SK-N-SH treated with all-trans-retinoic acid at 6 μM for 48 hours (cell line): ENCODE measurements at regions not wholly inside any gene's neighbourhood (a gene's known extent, or its start where the extent isn't known, plus 50 kb on each side); places are given as distances from the start of the nearest gene placed in this dataset.

Experiments used
- ATAC-seq: fragments of 200-7000 bp; cut with Tn5 transposase; 3 replicates; pipeline ENCODE4 v1.9.1; 2020; ENCODE audit warnings: mild to moderate bottlenecking, moderate library complexity
- ARNTL ChIP-seq: fragments of 450-650 bp; formaldehyde crosslinking; IDR thresholded peaks from 2 replicates; pipeline ENCODE4 v1.5.0; 2020; ENCODE audit warnings: low read depth, mild to moderate bottlenecking, moderate library complexity, borderline replicate concordance
- BACH2 ChIP-seq: fragments of 250-450 bp; sonication (Bioruptor Pico); IDR thresholded peaks from 2 replicates; pipeline ENCODE4 v1.9.0; 2021; ENCODE audit warnings: mild to moderate bottlenecking, borderline replicate concordance
- CSDC2 ChIP-seq: fragments of 250-450 bp; sonication (Bioruptor Pico); IDR thresholded peaks from 2 replicates; pipeline ENCODE4 v1.5.0; 2020; ENCODE audit warnings: mild to moderate bottlenecking, moderate library complexity
- ESRRG ChIP-seq: fragments of 250-450 bp; sonication (Bioruptor Pico); IDR thresholded peaks from 2 replicates; pipeline ENCODE4 v1.6.1; 2021; ENCODE audit warnings: mild to moderate bottlenecking
- GLIS3 ChIP-seq: fragments of 250-450 bp; sonication (Bioruptor Pico); IDR thresholded peaks from 2 replicates; pipeline ENCODE4 v1.5.0; 2020; ENCODE audit warnings: mild to moderate bottlenecking, moderate library complexity
- ISL1 ChIP-seq: fragments of 250-450 bp; sonication (Bioruptor Pico); IDR thresholded peaks from 2 replicates; pipeline ENCODE4 v2.1.2; 2022; ENCODE audit warnings: mild to moderate bottlenecking, moderate library complexity
- OSR1 ChIP-seq: fragments of 250-450 bp; sonication (Bioruptor Pico); IDR thresholded peaks from 2 replicates; pipeline ENCODE4 v1.8.0; 2022; ENCODE audit warnings: moderate library complexity, mild to moderate bottlenecking, inconsistent platforms
- PPARA ChIP-seq: fragments of 250-450 bp; sonication (Bioruptor Pico); IDR thresholded peaks from 2 replicates; pipeline ENCODE4 v1.5.0; 2020; ENCODE audit warnings: mild to moderate bottlenecking, borderline replicate concordance
- RARB ChIP-seq: fragments of 250-450 bp; sonication (Bioruptor Pico); IDR thresholded peaks from 2 replicates; pipeline ENCODE4 v1.8.0; 2021; ENCODE audit warnings: mild to moderate bottlenecking, moderate library complexity
- SNAI2 ChIP-seq: fragments of 250-450 bp; sonication (Bioruptor Pico); IDR thresholded peaks from 2 replicates; pipeline ENCODE4 v1.5.0; 2020; ENCODE audit warnings: mild to moderate bottlenecking, moderate library complexity
- TOX ChIP-seq: fragments of 250-450 bp; sonication (Bioruptor Pico); IDR thresholded peaks from 2 replicates; pipeline ENCODE4 v1.8.0; 2021; ENCODE audit warnings: mild to moderate bottlenecking, moderate library complexity, borderline replicate concordance
- ZC3H10 ChIP-seq: fragments of 250-450 bp; sonication (Bioruptor Pico); IDR thresholded peaks from 2 replicates; pipeline ENCODE4 v1.5.1; 2021; ENCODE audit warnings: mild to moderate bottlenecking, moderate library complexity
- ZFP3 ChIP-seq: fragments of 250-450 bp; sonication (Bioruptor Pico); IDR thresholded peaks from 2 replicates; pipeline ENCODE4 v1.5.0; 2020; ENCODE audit warnings: mild to moderate bottlenecking, moderate library complexity
- ZFP30 ChIP-seq: fragments of 450-650 bp; formaldehyde crosslinking; IDR thresholded peaks from 2 replicates; pipeline ENCODE4 v1.5.0; 2022; ENCODE audit warnings: mild to moderate bottlenecking, moderate library complexity
- ZNF565 ChIP-seq: fragments of 450-650 bp; formaldehyde crosslinking; conservative IDR thresholded peaks from 2 replicates; pipeline ENCODE4 v1.5.0; 2020; ENCODE audit warnings: low read depth, mild to moderate bottlenecking, moderate library complexity
- ZNF70 ChIP-seq: fragments of 450-650 bp; formaldehyde crosslinking; IDR thresholded peaks from 2 replicates; pipeline ENCODE4 v1.5.0; 2020; ENCODE audit warnings: mild to moderate bottlenecking, moderate library complexity
- ZNF8 ChIP-seq: fragments of 450-650 bp; formaldehyde crosslinking; IDR thresholded peaks from 2 replicates; pipeline ENCODE4 v1.5.0; 2020; ENCODE audit warnings: mild to moderate bottlenecking, moderate library complexity
- TF ChIP-seq, protein P1 (sequence below): fragments of 250-450 bp; sonication (Bioruptor Pico); IDR thresholded peaks from 2 replicates; pipeline ENCODE4 v1.5.1; 2021; ENCODE audit warnings: mild to moderate bottlenecking, moderate library complexity
- TF ChIP-seq, protein P2 (sequence below): fragments of 250-450 bp; sonication (Bioruptor Pico); IDR thresholded peaks from 2 replicates; pipeline ENCODE4 v1.5.1; 2020; ENCODE audit warnings: low read depth, mild to moderate bottlenecking, moderate library complexity
- TF ChIP-seq, protein P3 (sequence below): fragments of 250-450 bp; sonication (Bioruptor Pico); IDR thresholded peaks from 2 replicates; pipeline ENCODE4 v1.8.0; 2020; ENCODE audit warnings: mild to moderate bottlenecking, moderate library complexity, borderline replicate concordance
- TF ChIP-seq, protein P4 (sequence below): fragments of 250-450 bp; sonication (Bioruptor Pico); IDR thresholded peaks from 2 replicates; pipeline ENCODE4 v1.8.0; 2021; ENCODE audit warnings: low read depth, mild to moderate bottlenecking, moderate library complexity, borderline replicate concordance

DNA sequence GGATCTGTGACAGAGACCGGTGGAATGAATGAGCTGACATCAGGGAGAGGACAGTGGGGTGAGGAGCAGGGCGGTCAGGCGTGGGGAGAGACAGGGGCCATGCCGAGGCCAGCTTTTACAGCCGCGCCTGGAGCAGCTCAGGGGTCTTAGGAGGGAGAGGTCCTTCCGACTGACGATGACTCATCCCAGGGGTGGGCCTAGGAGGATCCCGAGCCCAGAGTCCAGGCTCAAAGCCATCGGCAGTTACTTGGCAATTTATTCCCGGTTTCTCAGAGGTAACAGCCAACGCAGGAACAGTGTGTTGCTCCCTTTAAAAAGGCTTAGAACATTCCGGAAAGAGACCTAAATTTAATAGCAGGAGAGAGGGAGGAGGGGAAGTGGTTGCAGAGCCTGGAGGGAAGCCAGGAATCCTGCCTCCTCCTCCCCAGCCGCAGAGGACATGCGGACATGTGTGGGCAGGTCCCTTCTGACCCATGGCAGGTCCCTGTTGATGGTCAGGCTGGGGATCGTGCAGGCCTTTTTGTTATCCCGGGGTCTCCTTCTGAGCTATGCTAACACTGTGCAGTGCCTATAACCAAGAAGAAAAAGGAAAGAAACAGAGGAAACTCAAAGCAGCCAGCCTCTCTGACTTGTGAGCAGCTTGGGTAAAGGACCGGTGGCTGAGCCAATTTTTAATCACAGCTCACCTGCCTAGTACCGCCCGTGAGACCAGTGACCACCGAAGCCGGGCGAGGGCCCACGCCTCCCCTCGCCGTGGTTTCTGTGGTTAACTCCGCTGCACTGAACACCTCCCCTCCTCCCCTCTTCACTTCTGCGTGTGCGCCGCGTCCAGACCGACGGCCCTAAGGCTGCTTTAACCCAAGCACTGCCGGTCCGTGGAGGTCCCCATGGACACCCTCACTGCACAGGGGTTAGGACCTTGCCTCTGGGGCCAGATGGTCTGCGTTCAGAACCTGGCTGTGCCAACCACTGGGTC lies 392.4 kb upstream of the PROK2 start:
- ATAC-seq: no peak

DNA sequence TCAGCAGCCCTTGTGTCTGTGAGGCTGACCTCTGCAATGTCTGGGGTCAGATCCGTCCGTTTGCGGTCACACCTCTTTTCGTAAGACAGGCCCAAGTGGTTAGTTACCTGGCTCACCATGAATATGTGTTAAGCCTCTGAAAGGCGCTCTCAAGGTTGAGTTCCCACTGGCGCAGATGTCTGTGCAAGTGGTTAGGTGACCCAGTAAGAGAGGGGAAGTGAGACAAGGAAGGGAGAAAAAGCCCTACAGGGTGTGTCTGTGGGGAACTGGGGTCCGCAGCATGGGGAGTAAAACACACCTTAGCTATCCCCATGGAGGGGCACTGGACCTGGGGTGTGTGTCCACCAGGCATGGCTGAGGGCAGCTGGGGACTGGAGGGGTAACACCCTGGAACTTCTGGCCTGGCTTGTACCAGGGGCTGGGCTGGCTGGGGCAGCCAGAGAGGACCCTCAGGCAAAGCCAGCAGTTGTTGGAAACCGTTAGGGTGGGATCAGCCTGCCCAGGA lies 391.6 kb upstream of the PROK2 start:
- TF ChIP-seq OSR1 (CRISPR knock-in tag) (no peak), BACH2 (CRISPR knock-in tag) (no peak)
- TF ChIP-seq, protein P1, sequence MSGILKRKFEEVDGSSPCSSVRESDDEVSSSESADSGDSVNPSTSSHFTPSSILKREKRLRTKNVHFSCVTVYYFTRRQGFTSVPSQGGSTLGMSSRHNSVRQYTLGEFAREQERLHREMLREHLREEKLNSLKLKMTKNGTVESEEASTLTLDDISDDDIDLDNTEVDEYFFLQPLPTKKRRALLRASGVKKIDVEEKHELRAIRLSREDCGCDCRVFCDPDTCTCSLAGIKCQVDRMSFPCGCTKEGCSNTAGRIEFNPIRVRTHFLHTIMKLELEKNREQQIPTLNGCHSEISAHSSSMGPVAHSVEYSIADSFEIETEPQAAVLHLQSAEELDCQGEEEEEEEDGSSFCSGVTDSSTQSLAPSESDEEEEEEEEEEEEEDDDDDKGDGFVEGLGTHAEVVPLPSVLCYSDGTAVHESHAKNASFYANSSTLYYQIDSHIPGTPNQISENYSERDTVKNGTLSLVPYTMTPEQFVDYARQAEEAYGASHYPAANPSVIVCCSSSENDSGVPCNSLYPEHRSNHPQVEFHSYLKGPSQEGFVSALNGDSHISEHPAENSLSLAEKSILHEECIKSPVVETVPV (CRISPR knock-in tag): no peak
- no peak for ATAC-seq

More for the DNA sequence above, 392.4 kb upstream of the PROK2 start:
- TF ChIP-seq, protein P2, sequence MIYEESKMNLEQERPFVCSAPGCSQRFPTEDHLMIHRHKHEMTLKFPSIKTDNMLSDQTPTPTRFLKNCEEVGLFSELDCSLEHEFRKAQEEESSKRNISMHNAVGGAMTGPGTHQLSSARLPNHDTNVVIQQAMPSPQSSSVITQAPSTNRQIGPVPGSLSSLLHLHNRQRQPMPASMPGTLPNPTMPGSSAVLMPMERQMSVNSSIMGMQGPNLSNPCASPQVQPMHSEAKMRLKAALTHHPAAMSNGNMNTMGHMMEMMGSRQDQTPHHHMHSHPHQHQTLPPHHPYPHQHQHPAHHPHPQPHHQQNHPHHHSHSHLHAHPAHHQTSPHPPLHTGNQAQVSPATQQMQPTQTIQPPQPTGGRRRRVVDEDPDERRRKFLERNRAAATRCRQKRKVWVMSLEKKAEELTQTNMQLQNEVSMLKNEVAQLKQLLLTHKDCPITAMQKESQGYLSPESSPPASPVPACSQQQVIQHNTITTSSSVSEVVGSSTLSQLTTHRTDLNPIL (CRISPR knock-in tag): no peak
- TF ChIP-seq ISL1 (CRISPR knock-in tag) (no peak), ZNF565 (CRISPR knock-in tag) (no peak), ZC3H10 (CRISPR knock-in tag) (no peak), ZNF70 (CRISPR knock-in tag) (no peak), PPARA (CRISPR knock-in tag) (no peak), TOX (CRISPR knock-in tag) (no peak), ZNF8 (CRISPR knock-in tag) (no peak), SNAI2 (CRISPR knock-in tag) (no peak), ESRRG (no peak), ZFP30 (CRISPR knock-in tag) (no peak)
- TF ChIP-seq, protein P3, sequence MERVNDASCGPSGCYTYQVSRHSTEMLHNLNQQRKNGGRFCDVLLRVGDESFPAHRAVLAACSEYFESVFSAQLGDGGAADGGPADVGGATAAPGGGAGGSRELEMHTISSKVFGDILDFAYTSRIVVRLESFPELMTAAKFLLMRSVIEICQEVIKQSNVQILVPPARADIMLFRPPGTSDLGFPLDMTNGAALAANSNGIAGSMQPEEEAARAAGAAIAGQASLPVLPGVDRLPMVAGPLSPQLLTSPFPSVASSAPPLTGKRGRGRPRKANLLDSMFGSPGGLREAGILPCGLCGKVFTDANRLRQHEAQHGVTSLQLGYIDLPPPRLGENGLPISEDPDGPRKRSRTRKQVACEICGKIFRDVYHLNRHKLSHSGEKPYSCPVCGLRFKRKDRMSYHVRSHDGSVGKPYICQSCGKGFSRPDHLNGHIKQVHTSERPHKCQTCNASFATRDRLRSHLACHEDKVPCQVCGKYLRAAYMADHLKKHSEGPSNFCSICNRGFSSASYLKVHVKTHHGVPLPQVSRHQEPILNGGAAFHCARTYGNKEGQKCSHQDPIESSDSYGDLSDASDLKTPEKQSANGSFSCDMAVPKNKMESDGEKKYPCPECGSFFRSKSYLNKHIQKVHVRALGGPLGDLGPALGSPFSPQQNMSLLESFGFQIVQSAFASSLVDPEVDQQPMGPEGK (CRISPR knock-in tag): no peak

DNA sequence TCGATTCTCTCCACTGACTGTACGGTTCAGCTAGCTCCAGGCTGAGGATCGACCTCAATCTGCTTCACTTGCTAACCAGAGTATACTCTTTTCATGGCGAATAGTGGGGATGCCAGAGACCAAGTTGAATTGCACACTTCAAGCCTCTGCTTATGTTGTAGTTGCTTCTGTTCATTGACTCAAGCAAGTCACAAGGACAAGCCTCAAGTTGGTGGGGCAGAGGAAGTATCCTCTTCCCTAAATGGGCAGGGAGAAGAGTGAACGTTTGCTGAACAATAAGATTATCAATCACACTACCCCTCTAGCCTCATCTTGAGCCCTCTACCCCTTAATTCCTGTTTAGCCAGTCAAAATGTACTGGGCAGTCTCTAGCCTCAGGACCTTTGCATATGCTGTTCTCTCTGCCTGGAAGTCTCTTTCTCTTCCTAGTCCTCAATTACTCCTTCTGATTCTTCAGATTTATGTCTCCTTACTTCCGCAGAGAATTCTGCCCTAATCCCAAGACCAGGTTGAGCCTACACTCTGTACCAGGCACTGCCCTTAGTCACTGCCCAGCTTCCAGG lies 390.4 kb upstream of the PROK2 start:
- TF ChIP-seq ZFP3 (CRISPR knock-in tag) (no peak), ZNF70 (CRISPR knock-in tag) (no peak), OSR1 (CRISPR knock-in tag) (no peak), PPARA (CRISPR knock-in tag) (no peak), TOX (CRISPR knock-in tag) (no peak), ZNF8 (CRISPR knock-in tag) (no peak), ARNTL (CRISPR knock-in tag) (no peak), RARB (CRISPR knock-in tag) (no peak), GLIS3 (CRISPR knock-in tag) (no peak), ZNF565 (CRISPR knock-in tag) (no peak), CSDC2 (CRISPR knock-in tag) (no peak), BACH2 (CRISPR knock-in tag) (no peak), SNAI2 (CRISPR knock-in tag) (no peak)
- TF ChIP-seq, protein P4, sequence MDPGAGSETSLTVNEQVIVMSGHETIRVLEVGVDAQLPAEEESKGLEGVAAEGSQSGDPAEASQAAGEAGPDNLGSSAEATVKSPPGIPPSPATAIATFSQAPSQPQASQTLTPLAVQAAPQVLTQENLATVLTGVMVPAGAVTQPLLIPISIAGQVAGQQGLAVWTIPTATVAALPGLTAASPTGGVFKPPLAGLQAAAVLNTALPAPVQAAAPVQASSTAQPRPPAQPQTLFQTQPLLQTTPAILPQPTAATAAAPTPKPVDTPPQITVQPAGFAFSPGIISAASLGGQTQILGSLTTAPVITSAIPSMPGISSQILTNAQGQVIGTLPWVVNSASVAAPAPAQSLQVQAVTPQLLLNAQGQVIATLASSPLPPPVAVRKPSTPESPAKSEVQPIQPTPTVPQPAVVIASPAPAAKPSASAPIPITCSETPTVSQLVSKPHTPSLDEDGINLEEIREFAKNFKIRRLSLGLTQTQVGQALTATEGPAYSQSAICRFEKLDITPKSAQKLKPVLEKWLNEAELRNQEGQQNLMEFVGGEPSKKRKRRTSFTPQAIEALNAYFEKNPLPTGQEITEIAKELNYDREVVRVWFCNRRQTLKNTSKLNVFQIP (CRISPR knock-in tag): no peak
- TF ChIP-seq, protein P3 (CRISPR knock-in tag): no peak
- TF ChIP-seq, protein P2 (CRISPR knock-in tag): no peak
- TF ChIP-seq, protein P1 (CRISPR knock-in tag): no peak
- ATAC-seq: no peak
